ENCODE measurements at regions not wholly inside any gene's neighbourhood (a gene's known extent, or its start where the extent isn't known, plus 50 kb on each side); places are given as distances from the start of the nearest gene placed in this dataset.

GRCh38 chr15:24621630-24622215 lies 53.9 kb upstream of the NPAP1 start:
- no peaks in the 10 kb centered on the region for H3K36me3 ChIP-seq (ENCODE audit: insufficient read depth, low read length)
- H3K9ac ChIP-seq (ENCODE audit: low read length) = no peak overlapping the region
- Mint-ChIP-seq H3K4me1 (ENCODE audit: low read depth, unreplicated experiment) (no peaks in the 10 kb centered on the region), H3K9me3 (ENCODE audit: unreplicated experiment) (peaks cover 29% of the 10 kb centered on the region), H3K27me3 (ENCODE audit: low read depth, unreplicated experiment) (no peaks in the 10 kb centered on the region), H3K4me3 (ENCODE audit: unreplicated experiment) (no peak overlapping the region), H3K27ac (ENCODE audit: unreplicated experiment) (no peak overlapping the region), H3K36me3 (ENCODE audit: low read depth, unreplicated experiment) (no peaks in the 10 kb centered on the region)
- no peak overlapping the region for H3K4me3 ChIP-seq (ENCODE audit: insufficient read depth, low read depth, low read length)
- no peak overlapping the region for H2AFZ ChIP-seq (ENCODE audit: low read depth, low read length)
- H3K4me1 ChIP-seq (ENCODE audit: insufficient read depth, low read length) = no peaks in the 10 kb centered on the region
- no peak overlapping the region for H3K4me2 ChIP-seq (ENCODE audit: low read length)
- TF ChIP-seq, protein P1, sequence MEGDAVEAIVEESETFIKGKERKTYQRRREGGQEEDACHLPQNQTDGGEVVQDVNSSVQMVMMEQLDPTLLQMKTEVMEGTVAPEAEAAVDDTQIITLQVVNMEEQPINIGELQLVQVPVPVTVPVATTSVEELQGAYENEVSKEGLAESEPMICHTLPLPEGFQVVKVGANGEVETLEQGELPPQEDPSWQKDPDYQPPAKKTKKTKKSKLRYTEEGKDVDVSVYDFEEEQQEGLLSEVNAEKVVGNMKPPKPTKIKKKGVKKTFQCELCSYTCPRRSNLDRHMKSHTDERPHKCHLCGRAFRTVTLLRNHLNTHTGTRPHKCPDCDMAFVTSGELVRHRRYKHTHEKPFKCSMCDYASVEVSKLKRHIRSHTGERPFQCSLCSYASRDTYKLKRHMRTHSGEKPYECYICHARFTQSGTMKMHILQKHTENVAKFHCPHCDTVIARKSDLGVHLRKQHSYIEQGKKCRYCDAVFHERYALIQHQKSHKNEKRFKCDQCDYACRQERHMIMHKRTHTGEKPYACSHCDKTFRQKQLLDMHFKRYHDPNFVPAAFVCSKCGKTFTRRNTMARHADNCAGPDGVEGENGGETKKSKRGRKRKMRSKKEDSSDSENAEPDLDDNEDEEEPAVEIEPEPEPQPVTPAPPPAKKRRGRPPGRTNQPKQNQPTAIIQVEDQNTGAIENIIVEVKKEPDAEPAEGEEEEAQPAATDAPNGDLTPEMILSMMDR (IDR thresholded peaks at IDR 0.05; ENCODE audit: insufficient read depth, low read depth, low read length) = no peak
- no peak for TF ChIP-seq EZH2 (IDR thresholded peaks at IDR 0.05; ENCODE audit: insufficient read depth, low read length)
- FAIRE-seq (no peak), DNase-seq (ENCODE audit: low read depth) (no peak)
- H4K20me1 ChIP-seq (ENCODE audit: insufficient read depth, low read length) = no peaks in the 10 kb centered on the region
- no peaks in the 10 kb centered on the region for H3K27me3 ChIP-seq (ENCODE audit: insufficient read depth, low read length)
- no peaks in the 10 kb centered on the region for H3K79me2 ChIP-seq (ENCODE audit: insufficient read depth, low read length)
- no peak overlapping the region for H3K27ac ChIP-seq (ENCODE audit: low read depth, low read length)
- H3K9me3 ChIP-seq (ENCODE audit: insufficient read depth, low read depth, low read length) = peaks cover 6% of the 10 kb centered on the region
